C4-2B (cell line): ENCODE measurements at regions not wholly inside any gene's neighbourhood (a gene's known extent, or its start where the extent isn't known, plus 50 kb on each side); places are given as distances from the start of the nearest gene placed in this dataset.

ENCODE experiments used
- CTCF ChIP-seq: fragments of 450-650 bp; conservative IDR thresholded peaks from 2 replicates; pipeline ENCODE4 v1.5.1; 2017; ENCODE audit warnings: mild to moderate bottlenecking
- ZFX ChIP-seq: fragments of 450-650 bp; IDR thresholded peaks from 2 replicates; pipeline ENCODE4 v1.6.1; 2017

DNA sequence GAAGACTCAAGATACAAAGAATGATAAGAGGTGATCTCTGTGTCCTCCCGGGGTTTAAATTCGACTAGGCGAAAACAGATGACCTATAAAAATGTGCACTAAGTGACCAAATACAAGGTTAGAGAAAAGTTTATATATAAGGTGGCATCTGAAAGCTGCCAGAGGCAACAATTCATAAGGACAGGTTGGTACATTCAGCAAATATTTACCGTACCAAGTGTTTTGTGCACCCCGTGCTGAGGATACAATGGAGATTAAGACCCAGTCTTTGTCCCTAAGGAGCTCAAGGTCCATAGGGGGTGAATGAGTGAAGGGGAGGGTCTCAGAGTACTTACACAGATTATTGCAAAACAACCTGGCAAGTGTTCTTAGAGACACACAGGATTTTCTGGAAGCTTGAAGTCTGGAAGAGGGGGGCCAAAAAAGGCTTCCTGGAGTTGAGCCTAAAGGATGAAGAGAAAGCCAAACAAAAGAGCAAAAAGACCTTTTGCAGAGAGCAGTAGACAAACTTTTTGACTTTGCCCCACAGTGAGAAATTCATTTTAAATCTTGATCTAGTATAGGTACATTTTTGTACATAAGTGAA lies 71.4 kb upstream of the LRIG1 start:
- TF ChIP-seq CTCF (no peak), ZFX (no peak)
